ENCODE measurements at regions not wholly inside any gene's neighbourhood (a gene's known extent, or its start where the extent isn't known, plus 50 kb on each side); places are given as distances from the start of the nearest gene placed in this dataset.
A peak's percentile ranks its signal among the peaks of the same experiment; 100 is the strongest.

DNA sequence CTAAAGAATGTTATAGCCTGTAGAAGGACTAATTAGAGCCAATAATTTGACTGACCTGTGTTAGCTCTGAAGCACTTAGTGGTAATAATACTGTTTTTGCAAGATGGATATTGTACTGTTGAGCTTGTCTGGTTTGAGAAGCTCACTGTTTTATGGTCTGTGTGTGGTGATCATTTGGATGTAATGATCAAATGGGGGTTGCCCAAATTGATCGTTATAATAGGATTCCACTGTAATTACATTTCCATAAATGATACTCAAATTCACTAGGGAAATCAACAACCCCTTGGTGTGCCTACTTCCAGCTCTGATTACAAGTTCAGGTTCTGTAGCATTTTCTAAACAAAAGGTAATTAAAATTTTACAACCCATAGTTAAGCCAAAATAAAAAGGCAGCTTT, 971.4 kb downstream of the TTLL7 start:
- no peak for DNase-seq (ENCODE audit: low spot score)

GRCh38 chr1:83026745-83027144, 972.2 kb downstream of the TTLL7 start:
- no peak for DNase-seq (ENCODE audit: low spot score)

DNA sequence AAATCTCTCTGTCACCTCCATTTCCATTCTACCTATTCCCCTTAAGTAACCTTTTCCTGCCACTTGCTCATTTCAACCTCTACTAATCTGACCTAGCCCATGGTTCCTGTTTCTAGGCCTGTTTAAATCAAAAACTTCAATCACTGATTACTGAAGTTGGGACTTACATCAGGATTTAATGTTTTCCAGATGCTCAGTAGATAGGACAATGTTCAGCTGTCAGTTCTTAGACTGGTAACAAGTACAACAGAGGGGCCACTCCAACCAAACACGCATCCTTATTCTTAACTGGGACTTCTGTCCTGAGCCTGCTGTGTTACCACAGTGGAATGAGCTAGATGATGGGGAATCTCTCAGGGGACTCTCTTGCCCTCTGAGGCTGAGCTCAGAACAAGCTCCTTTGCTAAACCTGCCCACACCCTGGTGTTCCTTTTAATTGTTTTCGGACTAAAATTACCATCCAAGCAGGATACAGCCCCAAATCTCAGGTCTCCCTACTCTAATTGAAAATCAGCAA, 974.6 kb downstream of the TTLL7 start:
- no peak for DNase-seq (ENCODE audit: low spot score)

DNA sequence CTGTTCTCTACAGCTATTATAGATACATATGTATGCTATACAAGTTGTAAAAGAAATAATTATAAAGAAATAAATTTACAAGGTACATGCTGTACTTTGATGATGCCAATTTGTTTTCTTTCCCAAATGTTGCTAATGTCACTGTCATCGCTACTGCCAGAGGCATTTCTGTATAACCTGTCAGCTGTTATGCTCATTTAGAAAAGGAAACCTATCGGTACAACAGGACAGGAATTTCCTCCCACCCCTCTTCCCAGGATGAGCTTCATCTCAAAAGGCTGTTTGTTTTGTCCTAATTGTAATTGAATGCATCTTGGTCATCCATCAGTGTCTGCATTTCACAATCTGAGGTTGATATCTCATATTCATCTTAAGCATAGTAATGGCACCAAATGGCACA, 975.7 kb downstream of the TTLL7 start:
- no peak for DNase-seq (ENCODE audit: low spot score)

GRCh38 chr1:83022206-83022605, 976.7 kb downstream of the TTLL7 start:
- no peak for DNase-seq (ENCODE audit: low spot score)

DNA sequence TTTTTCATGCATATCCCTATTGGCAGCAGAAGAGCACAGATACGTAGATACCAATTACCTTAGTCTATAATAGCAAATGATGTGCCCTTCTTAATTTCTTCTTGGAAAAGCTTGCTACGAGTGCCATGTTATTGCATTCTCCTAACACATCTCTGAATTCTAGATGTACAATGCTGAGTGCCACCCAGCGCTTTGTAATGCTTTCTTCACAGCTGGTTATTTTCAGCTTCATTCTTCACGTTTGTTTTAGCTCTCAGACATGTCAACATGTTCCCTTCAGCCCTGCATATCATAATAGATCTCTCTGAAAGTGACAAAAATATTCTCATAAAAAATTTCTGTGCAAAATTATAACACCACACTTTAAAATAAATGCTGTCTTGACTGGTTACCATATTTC, 981.2 kb downstream of the TTLL7 start:
- no peak for DNase-seq (ENCODE audit: low spot score)

DNA sequence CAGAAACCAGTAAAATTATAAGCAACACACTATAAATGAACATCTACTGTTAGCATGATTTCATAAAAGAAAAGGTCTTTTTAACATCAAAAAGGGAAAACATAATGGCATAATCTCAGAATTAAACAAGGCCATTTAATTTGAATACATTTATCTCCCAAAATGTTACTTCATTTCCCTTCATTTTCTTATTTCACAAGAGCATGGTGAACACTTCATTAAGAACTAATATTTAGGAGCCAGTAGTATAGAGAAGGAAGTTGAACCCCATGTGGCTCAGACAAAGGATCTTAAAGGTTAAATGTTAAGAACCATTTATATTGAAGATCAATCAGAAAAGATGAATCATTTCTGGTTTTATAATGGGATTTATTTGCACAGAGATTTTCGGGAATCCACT, 981.7 kb downstream of the TTLL7 start:
- no peak for DNase-seq (ENCODE audit: low spot score)

- no peak for DNase-seq (ENCODE audit: low spot score)
Observed at GRCh38 chr1:83016354-83016849, 982.5 kb downstream of the TTLL7 start.

DNA sequence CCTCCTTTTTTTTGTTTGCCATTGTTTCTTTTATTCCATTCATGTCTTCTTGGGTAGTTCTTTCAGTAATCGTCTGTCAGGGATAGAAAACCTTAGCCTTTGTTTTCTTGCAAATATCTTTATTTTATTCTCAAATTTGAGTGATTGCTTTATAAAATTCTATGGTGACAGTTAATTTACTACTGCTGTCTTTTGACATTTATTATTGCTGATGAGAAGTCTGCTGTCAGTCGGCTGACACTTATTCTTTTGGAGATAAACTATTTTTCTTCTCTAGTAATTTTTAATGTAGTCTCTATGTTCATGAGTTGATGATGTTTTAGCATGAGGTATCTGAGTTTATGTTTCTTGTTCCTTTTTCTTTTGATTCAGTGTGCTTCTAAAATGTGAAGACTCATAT, 983.8 kb downstream of the TTLL7 start:
- DNase-seq (ENCODE audit: low spot score), result no peak

DNA sequence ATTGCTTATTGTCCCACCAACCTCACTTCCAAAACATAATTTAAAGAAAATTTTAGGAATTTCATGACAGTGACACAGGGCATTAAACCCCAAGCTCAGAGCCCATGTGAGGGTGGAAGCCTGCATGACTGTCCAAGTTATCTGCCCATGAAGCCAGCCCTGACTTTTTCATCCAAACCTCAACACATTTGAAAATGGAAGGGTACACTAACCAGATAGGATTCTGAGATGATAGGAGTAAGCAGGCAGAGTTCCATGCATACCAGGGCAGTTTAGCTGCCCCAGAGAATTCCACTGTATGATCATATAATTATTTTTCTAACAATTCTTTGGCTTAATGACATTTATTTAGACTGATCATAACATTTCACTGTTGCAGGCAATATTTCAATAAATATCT, 986.0 kb downstream of the TTLL7 start:
- DNase-seq (ENCODE audit: low spot score), result no peak

- no peak for DNase-seq (ENCODE audit: low spot score)
Observed at GRCh38 chr1:83011265-83011664, 987.7 kb downstream of the TTLL7 start.

GRCh38 chr1:83006271-83006670, 992.7 kb downstream of the TTLL7 start:
- DNase-seq (ENCODE audit: low spot score), result no peak

- no peak for DNase-seq (ENCODE audit: low spot score)
Observed at GRCh38 chr1:83000286-83000685, 998.6 kb downstream of the TTLL7 start.

DNA sequence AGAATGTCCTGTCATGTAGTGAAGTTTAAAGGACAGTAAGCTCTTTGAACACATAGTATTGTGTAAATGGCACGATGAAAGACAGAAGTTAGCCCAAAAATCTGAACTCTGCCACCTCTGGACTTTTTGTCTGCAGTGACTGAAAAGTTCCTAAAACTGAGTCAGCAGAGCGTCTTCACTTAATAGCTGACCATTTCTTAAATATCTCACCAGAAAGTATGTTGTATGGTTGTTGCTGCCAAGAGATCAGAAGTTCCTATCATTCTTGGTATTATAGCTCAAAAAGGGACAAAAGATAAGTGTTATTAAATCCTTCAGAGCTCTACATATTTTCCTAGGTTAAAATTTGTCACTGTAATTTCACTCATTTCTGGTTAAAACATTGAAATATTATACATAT, 1003.0 kb downstream of the TTLL7 start:
- DNase-seq (ENCODE audit: low spot score), result no peak

- no peak for DNase-seq (ENCODE audit: low spot score)
Observed at GRCh38 chr1:82994616-82995263, 1004.2 kb downstream of the TTLL7 start.

DNA sequence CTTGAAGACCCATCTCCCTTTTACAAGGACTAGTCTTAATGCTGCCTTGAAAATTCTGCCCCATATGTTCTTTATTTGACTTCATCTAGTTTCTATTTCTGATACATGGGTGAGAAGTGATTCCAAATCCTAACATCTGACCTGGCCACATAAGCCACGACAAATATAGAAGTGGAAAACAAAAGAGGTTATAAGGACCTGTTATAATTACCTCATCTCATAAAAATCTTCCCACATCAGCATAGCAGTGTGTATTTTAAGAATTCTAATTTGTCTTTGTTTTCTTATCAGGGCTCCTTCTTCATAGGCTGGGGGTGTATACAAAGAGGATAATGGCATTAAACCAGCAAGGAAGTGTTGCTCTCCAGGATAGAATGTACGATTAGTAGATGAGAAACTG, 1007.4 kb downstream of the TTLL7 start:
- no peak for DNase-seq (ENCODE audit: low spot score)

DNA sequence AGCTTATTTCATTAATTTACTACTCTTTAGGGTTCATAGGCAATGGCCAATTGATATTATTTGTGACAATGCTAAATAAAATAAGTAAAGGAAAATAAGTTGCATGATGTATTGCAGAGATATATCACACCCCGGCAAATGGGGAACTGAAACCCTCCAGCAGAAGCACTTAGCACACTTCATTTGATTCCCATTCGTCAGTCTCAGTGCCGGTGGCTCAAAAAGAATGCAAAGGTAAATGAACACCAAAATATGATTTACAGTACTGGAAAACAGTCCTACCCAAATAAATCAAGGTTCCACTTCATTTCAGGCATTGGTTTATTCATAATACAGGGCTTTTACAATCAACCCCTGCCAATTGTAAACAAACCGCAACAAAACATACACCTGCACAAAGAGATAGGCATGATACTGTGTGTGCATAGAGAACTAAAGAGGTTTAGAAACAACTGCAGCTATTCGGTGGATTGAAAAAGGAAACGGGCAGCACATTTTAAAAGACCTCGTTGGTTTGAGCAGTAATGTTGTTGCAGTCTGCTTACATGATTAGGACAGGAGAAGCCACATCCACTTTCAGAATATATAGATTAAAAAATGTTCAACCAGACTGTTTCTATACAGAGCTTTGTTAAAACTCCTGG, 1019.2 kb downstream of the TTLL7 start:
- DNase-seq (ENCODE audit: low spot score), result peak; percentile 3

DNA sequence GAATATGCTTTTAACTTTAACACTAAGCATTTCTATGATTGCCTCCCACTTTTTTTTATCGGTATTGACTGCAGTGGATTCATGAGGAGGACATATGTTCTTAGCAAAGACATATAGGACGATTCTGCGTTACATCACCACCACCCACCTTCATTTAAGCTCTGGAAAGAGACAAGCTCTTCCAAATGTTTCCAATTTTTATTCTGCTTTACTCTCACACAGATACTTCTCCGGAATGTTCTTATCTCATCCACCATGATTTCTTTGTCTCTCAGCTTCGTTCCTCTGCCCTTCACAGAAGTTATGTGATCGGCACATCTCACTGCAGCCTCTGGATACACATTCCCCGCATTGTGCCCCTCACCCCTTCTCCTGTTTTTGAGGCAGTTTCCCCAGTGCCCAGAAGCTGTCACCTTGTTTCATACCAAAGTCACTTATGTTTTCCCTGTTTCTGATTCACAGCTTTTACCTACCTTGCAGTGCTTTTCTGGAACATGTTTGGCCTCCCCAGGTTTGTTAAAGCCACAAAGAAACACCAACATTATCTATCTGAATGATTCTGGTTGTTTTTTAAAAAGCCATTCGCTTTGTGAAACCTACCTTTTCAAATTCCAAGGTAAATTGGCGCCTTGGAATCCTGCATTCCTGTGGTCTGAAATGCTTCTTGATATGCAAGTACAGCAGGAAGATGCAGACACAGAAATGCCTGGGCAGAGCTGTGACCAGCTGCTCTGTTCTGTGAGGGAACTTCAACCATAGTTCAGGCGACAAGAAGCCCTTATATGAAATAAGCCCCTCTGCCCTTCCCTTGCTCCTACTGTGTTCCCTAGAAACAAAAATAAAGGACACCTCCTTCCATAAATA, 1020.2 kb downstream of the TTLL7 start:
- no peak for DNase-seq (ENCODE audit: low spot score)

GRCh38 chr1:82972841-82973553, 1025.9 kb downstream of the TTLL7 start:
- DNase-seq (ENCODE audit: low spot score), result no peak

- no peak for DNase-seq (ENCODE audit: low spot score)
Observed at GRCh38 chr1:82969340-82969739, 1029.6 kb downstream of the TTLL7 start.

DNA sequence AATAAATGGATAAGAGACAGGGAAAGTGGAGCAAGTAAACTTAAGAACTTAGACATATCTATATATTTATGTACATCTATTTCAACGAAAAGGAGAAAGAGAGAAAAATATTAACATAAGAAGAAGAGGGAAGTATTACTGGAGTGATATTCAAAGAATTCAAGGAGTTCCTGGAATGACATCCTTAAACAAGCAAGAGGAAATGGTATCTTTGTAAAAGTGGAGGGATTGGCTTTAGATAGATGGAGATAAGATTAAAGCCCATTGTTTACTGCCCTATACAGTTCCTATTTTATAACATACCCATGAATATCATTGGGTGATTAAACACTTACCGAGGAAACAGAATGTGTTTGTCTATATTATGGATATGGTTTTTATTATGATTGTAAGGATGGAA, 1036.3 kb downstream of the TTLL7 start:
- no peak for DNase-seq (ENCODE audit: low spot score)

DNA sequence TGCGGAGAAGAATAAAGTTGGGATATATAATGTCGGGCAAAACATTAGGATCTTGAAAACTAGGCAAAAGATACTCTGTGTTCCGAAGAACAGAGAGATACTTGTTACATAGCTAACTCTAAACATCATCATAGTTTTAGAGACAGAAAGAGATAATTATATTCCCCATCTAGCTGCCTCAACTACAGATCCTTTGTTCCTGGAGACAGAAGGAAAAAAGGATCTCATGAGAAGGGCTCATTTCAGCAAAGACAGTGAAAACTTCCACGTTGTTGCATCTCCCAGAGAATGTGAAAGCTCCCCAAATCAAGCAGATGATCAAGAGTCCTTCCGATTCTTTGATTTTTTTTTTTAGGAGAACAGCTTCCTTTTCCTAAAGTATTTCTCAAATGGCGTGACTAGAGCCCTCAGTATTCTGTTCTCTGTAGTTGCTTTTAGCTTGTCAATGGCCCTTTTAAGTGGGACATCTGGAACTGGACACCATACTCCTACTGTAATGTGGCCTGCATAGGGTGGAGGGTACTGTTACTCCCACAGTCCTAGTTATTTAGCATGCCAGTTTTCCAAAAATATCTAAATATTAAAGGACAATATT, 1048.2 kb downstream of the TTLL7 start:
- no peak for DNase-seq (ENCODE audit: low spot score)

Data from germinal center (tissue), 1 donor.